ENCODE measurements at regions not wholly inside any gene's neighbourhood (a gene's known extent, or its start where the extent isn't known, plus 50 kb on each side); places are given as distances from the start of the nearest gene placed in this dataset.
A peak's percentile ranks its signal among the peaks of the same experiment; 100 is the strongest.

- Histone ChIP-seq H3K27ac (ENCODE audit: low read depth, low read length) (no peak overlapping the region), H3K4me1 (ENCODE audit: control insufficient read depth, low read length) (no peaks in the 10 kb centered on the region), H3K27me3 (ENCODE audit: control insufficient read depth, low read length) (no peaks in the 10 kb centered on the region), H3K79me2 (ENCODE audit: control insufficient read depth, low read length) (no peaks in the 10 kb centered on the region), H3K9me2 (replicated peaks; ENCODE audit: control insufficient read depth, low read length) (no peaks in the 10 kb centered on the region; the same call in 1 of the 2 replicates), H3F3A (ENCODE audit: control insufficient read depth, insufficient read depth) (no peaks in the 10 kb centered on the region), H3K4me3 (ENCODE audit: low read length) (no peak overlapping the region), H3K4me2 (ENCODE audit: low read length) (no peak overlapping the region), H3K36me3 (ENCODE audit: control insufficient read depth, low read length) (no peaks in the 10 kb centered on the region), H3K9me3 (ENCODE audit: control insufficient read depth, insufficient read depth, low read length) (no peaks in the 10 kb centered on the region), H4K20me1 (ENCODE audit: control insufficient read depth, insufficient read depth, low read depth, low read length) (no peaks in the 10 kb centered on the region)
- TF ChIP-seq CTCF (IDR thresholded peaks at IDR 0.05; ENCODE audit: low read depth, low read length, poor library complexity, severe bottlenecking) (no peak), EZH2phosphoT487 (IDR thresholded peaks at IDR 0.05; ENCODE audit: borderline replicate concordance, low read length) (no peak)
Observed at GRCh38 chr13:64534302-64534701, 2695.8 kb downstream of the PCDH9 start.

GRCh38 chr13:64531400-64531799, 2698.7 kb downstream of the PCDH9 start:
- Histone ChIP-seq H3K36me3 (ENCODE audit: control insufficient read depth, low read length) (no peaks in the 10 kb centered on the region), H3K9me2 (replicated peaks; ENCODE audit: control insufficient read depth, low read length) (no peaks in the 10 kb centered on the region; the same call in 1 of the 2 replicates), H3K27me3 (ENCODE audit: control insufficient read depth, low read length) (no peaks in the 10 kb centered on the region), H3K27ac (ENCODE audit: low read depth, low read length) (no peak overlapping the region), H3F3A (ENCODE audit: control insufficient read depth, insufficient read depth) (no peaks in the 10 kb centered on the region), H3K4me1 (ENCODE audit: control insufficient read depth, low read length) (no peaks in the 10 kb centered on the region), H4K20me1 (ENCODE audit: control insufficient read depth, insufficient read depth, low read depth, low read length) (no peaks in the 10 kb centered on the region), H3K79me2 (ENCODE audit: control insufficient read depth, low read length) (no peaks in the 10 kb centered on the region), H3K9me3 (ENCODE audit: control insufficient read depth, insufficient read depth, low read length) (no peaks in the 10 kb centered on the region), H3K4me3 (ENCODE audit: low read length) (no peak overlapping the region), H3K4me2 (ENCODE audit: low read length) (no peak overlapping the region)
- TF ChIP-seq EZH2phosphoT487 (IDR thresholded peaks at IDR 0.05; ENCODE audit: borderline replicate concordance, low read length) (no peak), CTCF (IDR thresholded peaks at IDR 0.05; ENCODE audit: low read depth, low read length, poor library complexity, severe bottlenecking) (no peak)

- no peak overlapping the region for H3K27ac ChIP-seq (ENCODE audit: low read depth, low read length)
- no peak overlapping the region for H3K4me3 ChIP-seq (ENCODE audit: low read length)
- H3K9me2 ChIP-seq (replicated peaks; ENCODE audit: control insufficient read depth, low read length) = no peaks in the 10 kb centered on the region
- H3K27me3 ChIP-seq (ENCODE audit: control insufficient read depth, low read length) = no peaks in the 10 kb centered on the region
- H3F3A ChIP-seq (ENCODE audit: control insufficient read depth, insufficient read depth) = no peaks in the 10 kb centered on the region
- TF ChIP-seq EZH2phosphoT487 (IDR thresholded peaks at IDR 0.05; ENCODE audit: borderline replicate concordance, low read length) = no peak
- TF ChIP-seq CTCF (IDR thresholded peaks at IDR 0.05; ENCODE audit: low read depth, low read length, poor library complexity, severe bottlenecking) = peak; percentile 51
- H4K20me1 ChIP-seq (ENCODE audit: control insufficient read depth, insufficient read depth, low read depth, low read length) = no peaks in the 10 kb centered on the region
- no peaks in the 10 kb centered on the region for H3K4me1 ChIP-seq (ENCODE audit: control insufficient read depth, low read length)
- no peaks in the 10 kb centered on the region for H3K79me2 ChIP-seq (ENCODE audit: control insufficient read depth, low read length)
- H3K36me3 ChIP-seq (ENCODE audit: control insufficient read depth, low read length) = no peaks in the 10 kb centered on the region
- no peak overlapping the region for H3K4me2 ChIP-seq (ENCODE audit: low read length)
- H3K9me3 ChIP-seq (ENCODE audit: control insufficient read depth, insufficient read depth, low read length) = no peaks in the 10 kb centered on the region
Observed at GRCh38 chr13:64529874-64530485, 2700.2 kb downstream of the PCDH9 start.
